ENCODE measurements at regions not wholly inside any gene's neighbourhood (a gene's known extent, or its start where the extent isn't known, plus 50 kb on each side); places are given as distances from the start of the nearest gene placed in this dataset.
"Not testable (repeated sequence)": the region's sequence is repeated elsewhere in the genome, so short reads cannot be mapped to it uniquely, and the experiment has no call there.

- DNase-seq = no peak
Observed at GRCh38 chr7:108818742-108819141, 249.1 kb downstream of the DNAJB9 start.

- DNase-seq = peak; percentile 53
Observed at GRCh38 chr7:108824840-108825580, 255.3 kb downstream of the DNAJB9 start.

- DNase-seq = no peak
Observed at GRCh38 chr7:108825581-108825909, 255.9 kb downstream of the DNAJB9 start.

GRCh38 chr7:108836256-108836655 is 266.6 kb downstream of the DNAJB9 start:
- peak; percentile 29 for DNase-seq

- DNase-seq = peak; percentile 50
Observed at GRCh38 chr7:108838198-108838597, 268.5 kb downstream of the DNAJB9 start.

- DNase-seq = peak; percentile 35
Observed at GRCh38 chr7:108839076-108839475, 269.4 kb downstream of the DNAJB9 start.

- DNase-seq = no peak
Observed at GRCh38 chr7:108845951-108846350, 276.3 kb downstream of the DNAJB9 start.

- no peak for DNase-seq
Observed at GRCh38 chr7:108846471-108846870, 276.8 kb downstream of the DNAJB9 start.

- no peak for DNase-seq
Observed at GRCh38 chr7:108848486-108848885, 278.8 kb downstream of the DNAJB9 start.

GRCh38 chr7:108860615-108861014 is 290.9 kb downstream of the DNAJB9 start:
- no peak for DNase-seq

GRCh38 chr7:108861071-108861470 is 291.4 kb downstream of the DNAJB9 start:
- DNase-seq = no peak

- DNase-seq = no peak
Observed at GRCh38 chr7:108863227-108863848, 293.7 kb downstream of the DNAJB9 start.

GRCh38 chr7:108869070-108869469 is 299.4 kb downstream of the DNAJB9 start:
- no peak for DNase-seq

- DNase-seq = no peak
Observed at GRCh38 chr7:108875139-108875538, 305.5 kb downstream of the DNAJB9 start.

- DNase-seq = no peak
Observed at GRCh38 chr7:108890862-108891261, 321.2 kb downstream of the DNAJB9 start.

GRCh38 chr7:108908456-108908855 is 338.8 kb downstream of the DNAJB9 start:
- DNase-seq = no peak

- no peak for DNase-seq
Observed at GRCh38 chr7:108911016-108911415, 341.3 kb downstream of the DNAJB9 start.

- DNase-seq = no peak
Observed at GRCh38 chr7:108920490-108920889, 350.8 kb downstream of the DNAJB9 start.

- not testable (repeated sequence) for DNase-seq
Observed at GRCh38 chr7:108943048-108943447, 373.4 kb downstream of the DNAJB9 start.

GRCh38 chr7:108947526-108947925 is 377.9 kb downstream of the DNAJB9 start:
- no peak for DNase-seq

GRCh38 chr7:108972004-108972403 is 402.3 kb downstream of the DNAJB9 start:
- peak; percentile 63 for DNase-seq

GRCh38 chr7:108973075-108973474 is 403.4 kb downstream of the DNAJB9 start:
- DNase-seq = peak; percentile 13

- no peak for DNase-seq
Observed at GRCh38 chr7:108974641-108975040, 405.0 kb downstream of the DNAJB9 start.

GRCh38 chr7:108985037-108985436 is 415.4 kb downstream of the DNAJB9 start:
- no peak for DNase-seq

- no peak for DNase-seq
Observed at GRCh38 chr7:108989319-108989718, 419.6 kb downstream of the DNAJB9 start.

Data from NCI-H446 treated with DMSO at 0.1 percent for 48 hours (cell line).